Bronchial epithelial cell (primary cell): ENCODE measurements at regions not wholly inside any gene's neighbourhood (a gene's known extent, or its start where the extent isn't known, plus 50 kb on each side); places are given as distances from the start of the nearest gene placed in this dataset.
"Not testable (repeated sequence)": the region's sequence is repeated elsewhere in the genome, so short reads cannot be mapped to it uniquely, and the experiment has no call there.

Source experiments
- DNase-seq: peaks from one replicate; pipeline ENCODE4 v3.0.0-alpha.2; 2010; ENCODE audit warnings: low read depth
- FAIRE-seq: peaks from 2 replicates; lab custom pipeline; 2011; peaks lifted over from hg19 to GRCh38; lab: Jason Lieb, UNC
- H3K27me3 ChIP-seq: 2 replicates; pipeline ENCODE4 v1.5.1; 2011; ENCODE audit warnings: low read length; ENCODE audit not compliant: control insufficient read depth, insufficient read depth
- H3K36me3 ChIP-seq: 2 replicates; pipeline ENCODE4 v1.5.1; 2011; ENCODE audit warnings: low read length; ENCODE audit not compliant: control insufficient read depth, insufficient read depth
- H3K4me3 ChIP-seq: 2 replicates; pipeline ENCODE4 v1.5.1; 2011; ENCODE audit warnings: mild to moderate bottlenecking, low read depth, low read length, control low read depth
- CTCF ChIP-seq: IDR thresholded peaks from 2 replicates; pipeline ENCODE4 v1.5.1; 2011; ENCODE audit warnings: mild to moderate bottlenecking, moderate library complexity, low read length, control low read depth, inconsistent platforms; ENCODE audit not compliant: insufficient read depth, severe bottlenecking

GRCh38 chr2:8379128-8379527, 302.7 kb upstream of the ID2 start:
- Histone ChIP-seq H3K4me3 (no peak overlapping the region), H3K36me3 (no peaks in the 10 kb centered on the region), H3K27me3 (no peaks in the 10 kb centered on the region)
- DNase-seq (no peak), FAIRE-seq (no peak)
- TF ChIP-seq CTCF: no peak

- H3K27me3 ChIP-seq: no peaks in the 10 kb centered on the region
- TF ChIP-seq CTCF: no peak
- DNase-seq (no peak), FAIRE-seq (no peak)
- H3K4me3 ChIP-seq: no peak overlapping the region
- no peaks in the 10 kb centered on the region for H3K36me3 ChIP-seq
These were observed 302.3 kb upstream of the ID2 start for GRCh38 chr2:8379549-8379948.

- H3K4me3 ChIP-seq: no peak overlapping the region
- DNase-seq: no peak
- no peaks in the 10 kb centered on the region for H3K27me3 ChIP-seq
- no peak for FAIRE-seq
- no peak for TF ChIP-seq CTCF
- H3K36me3 ChIP-seq: no peaks in the 10 kb centered on the region
These were observed 301.8 kb upstream of the ID2 start for GRCh38 chr2:8380026-8380425.

- Histone ChIP-seq H3K4me3 (no peak overlapping the region), H3K36me3 (no peaks in the 10 kb centered on the region), H3K27me3 (no peaks in the 10 kb centered on the region)
- no peak for FAIRE-seq
- no peak for DNase-seq
- TF ChIP-seq CTCF: no peak
These were observed 301.3 kb upstream of the ID2 start for GRCh38 chr2:8380566-8380965.

- Histone ChIP-seq H3K4me3 (no peak overlapping the region), H3K27me3 (no peaks in the 10 kb centered on the region), H3K36me3 (no peaks in the 10 kb centered on the region)
- TF ChIP-seq CTCF: no peak
- DNase-seq: no peak
- FAIRE-seq: no peak
These were observed 299.4 kb upstream of the ID2 start for GRCh38 chr2:8382485-8382884.

GRCh38 chr2:8386748-8387147, 295.1 kb upstream of the ID2 start:
- not testable (repeated sequence) for FAIRE-seq, H3K4me3 ChIP-seq

More at GRCh38 chr2:8386748-8387147, 295.1 kb upstream of the ID2 start:
- not testable (repeated sequence) for DNase-seq, H3K36me3 ChIP-seq, H3K27me3 ChIP-seq
